Muscle of arm (tissue), 1 donor: ENCODE measurements at regions not wholly inside any gene's neighbourhood (a gene's known extent, or its start where the extent isn't known, plus 50 kb on each side); places are given as distances from the start of the nearest gene placed in this dataset.
A peak's percentile ranks its signal among the peaks of the same experiment; 100 is the strongest.
"Not testable (repeated sequence)": the region's sequence is repeated elsewhere in the genome, so short reads cannot be mapped to it uniquely, and the experiment has no call there.

Experiments
- DNase-seq: peaks from one replicate; pipeline ENCODE4 v3.0.0-alpha.2; 2013

DNA sequence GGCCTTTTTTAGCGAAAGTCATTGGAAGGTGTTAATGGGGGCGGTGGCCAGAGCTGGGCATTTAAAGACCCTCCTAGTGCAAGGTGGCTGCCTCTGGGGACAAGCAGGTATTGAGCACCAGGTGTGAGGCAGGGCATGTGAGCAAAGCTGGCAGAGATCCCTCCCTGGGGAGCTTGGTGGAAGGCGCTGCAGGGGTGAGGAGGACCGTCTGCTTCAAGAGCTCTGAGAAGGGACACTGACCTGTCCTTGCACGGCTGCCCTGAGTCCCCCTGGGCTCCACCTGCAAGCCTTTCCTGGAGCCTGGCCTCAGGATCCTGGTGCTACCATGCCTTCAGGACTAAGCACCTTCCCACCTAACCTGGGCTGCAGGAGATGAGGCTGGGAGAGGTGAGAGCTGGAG lies 127.0 kb upstream of the CIBAR2 start:
- no peak for DNase-seq

GRCh38 chr16:85239871-85240270 lies 127.6 kb upstream of the CIBAR2 start:
- no peak for DNase-seq

DNA sequence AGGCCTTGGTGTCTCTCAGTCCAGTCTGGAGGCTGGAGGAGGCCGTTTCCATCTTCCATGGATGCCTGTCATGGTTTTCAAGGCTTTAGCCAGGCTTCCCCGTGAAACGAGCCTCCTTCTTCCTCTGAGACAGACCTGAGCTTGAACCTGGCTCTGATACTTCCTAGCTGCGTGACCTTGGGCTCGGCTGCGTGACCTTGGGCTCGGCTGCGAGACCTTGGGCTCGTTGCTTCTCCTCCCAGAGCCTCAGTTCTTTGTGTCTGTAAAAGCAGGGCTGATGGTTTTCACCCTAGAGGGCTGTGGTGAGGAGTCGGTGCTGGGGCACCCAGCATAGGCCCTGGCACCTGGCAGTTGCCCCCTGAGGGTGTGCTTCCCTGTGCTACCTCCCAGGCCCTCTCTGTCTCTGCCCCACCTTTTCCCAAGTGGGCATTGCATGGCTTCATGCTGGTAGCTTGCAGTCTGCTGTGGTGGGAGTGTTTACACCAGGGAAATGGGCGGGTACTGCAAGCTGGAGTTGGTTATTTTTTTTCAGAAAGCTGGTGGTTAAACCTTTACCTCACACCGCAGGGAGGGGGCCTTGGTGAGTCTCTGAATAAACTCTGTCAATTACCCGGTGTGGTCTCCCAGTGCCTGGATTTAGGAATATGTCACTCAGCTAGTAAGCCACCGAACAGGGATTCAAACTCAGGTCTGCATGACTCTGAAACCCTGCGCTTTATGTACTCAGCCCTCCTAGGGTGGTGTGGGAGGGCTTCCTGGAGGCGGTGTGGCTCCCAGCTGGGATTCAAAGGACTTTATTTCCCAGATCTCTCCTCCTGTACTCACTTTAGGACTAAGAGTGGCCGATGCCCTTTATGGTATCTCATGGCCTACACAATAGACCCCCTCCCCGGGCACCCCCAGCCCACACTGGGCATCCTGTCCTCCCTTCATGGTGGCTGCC lies 129.0 kb upstream of the CIBAR2 start:
- no peak for DNase-seq

GRCh38 chr16:85242140-85242539 lies 129.9 kb upstream of the CIBAR2 start:
- DNase-seq = no peak

DNA sequence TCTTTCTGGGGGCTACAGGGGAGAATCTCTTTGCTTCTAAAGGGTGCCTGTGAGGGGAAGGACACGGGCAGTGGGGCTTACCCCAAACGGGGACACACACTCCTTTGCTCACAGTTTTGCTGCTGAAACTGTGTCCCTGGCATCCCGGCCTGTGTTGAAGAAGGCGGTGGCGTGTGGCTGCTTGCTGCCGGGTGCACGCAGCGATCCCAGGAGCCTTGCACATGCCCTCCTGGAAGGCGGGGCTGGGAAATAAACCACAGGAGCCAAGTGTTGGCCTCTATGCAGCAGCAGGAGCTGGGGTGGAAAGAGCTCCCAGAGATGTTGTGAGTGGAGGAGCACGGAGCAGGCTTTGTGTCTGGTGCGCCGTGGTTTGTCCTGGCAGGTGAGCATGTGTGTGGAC lies 131.0 kb upstream of the CIBAR2 start:
- no peak for DNase-seq

- DNase-seq = not testable (repeated sequence)
Measured at GRCh38 chr16:85244452-85244851, 132.2 kb upstream of the CIBAR2 start.

GRCh38 chr16:85245307-85246172 lies 133.3 kb upstream of the CIBAR2 start:
- DNase-seq = peak; percentile 81

GRCh38 chr16:85246473-85246872 lies 134.2 kb upstream of the CIBAR2 start:
- DNase-seq = no peak

- no peak for DNase-seq
Measured at GRCh38 chr16:85246973-85247372, 134.7 kb upstream of the CIBAR2 start.

- no peak for DNase-seq
Measured at GRCh38 chr16:85248342-85248741, 136.1 kb upstream of the CIBAR2 start.

DNA sequence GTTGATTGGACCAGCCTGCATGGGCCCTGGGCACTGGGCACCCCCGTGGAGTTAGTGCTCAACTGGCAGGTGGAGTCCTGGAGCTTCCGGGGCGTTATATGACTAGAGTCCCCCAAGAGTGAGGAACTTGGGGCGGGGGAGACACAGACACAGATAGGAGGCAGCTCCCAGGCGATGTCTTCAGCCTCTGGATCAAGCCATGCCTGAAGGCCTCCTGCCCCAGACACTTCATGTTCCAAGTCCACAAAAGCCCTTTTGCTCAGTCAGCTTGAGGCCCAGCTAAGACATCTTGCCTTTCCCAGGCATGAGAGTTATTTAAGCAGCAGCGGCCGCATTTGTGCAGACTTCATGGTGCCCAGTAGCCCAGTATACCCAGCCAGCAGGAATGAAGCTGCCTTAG lies 136.6 kb upstream of the CIBAR2 start:
- DNase-seq = no peak

DNA sequence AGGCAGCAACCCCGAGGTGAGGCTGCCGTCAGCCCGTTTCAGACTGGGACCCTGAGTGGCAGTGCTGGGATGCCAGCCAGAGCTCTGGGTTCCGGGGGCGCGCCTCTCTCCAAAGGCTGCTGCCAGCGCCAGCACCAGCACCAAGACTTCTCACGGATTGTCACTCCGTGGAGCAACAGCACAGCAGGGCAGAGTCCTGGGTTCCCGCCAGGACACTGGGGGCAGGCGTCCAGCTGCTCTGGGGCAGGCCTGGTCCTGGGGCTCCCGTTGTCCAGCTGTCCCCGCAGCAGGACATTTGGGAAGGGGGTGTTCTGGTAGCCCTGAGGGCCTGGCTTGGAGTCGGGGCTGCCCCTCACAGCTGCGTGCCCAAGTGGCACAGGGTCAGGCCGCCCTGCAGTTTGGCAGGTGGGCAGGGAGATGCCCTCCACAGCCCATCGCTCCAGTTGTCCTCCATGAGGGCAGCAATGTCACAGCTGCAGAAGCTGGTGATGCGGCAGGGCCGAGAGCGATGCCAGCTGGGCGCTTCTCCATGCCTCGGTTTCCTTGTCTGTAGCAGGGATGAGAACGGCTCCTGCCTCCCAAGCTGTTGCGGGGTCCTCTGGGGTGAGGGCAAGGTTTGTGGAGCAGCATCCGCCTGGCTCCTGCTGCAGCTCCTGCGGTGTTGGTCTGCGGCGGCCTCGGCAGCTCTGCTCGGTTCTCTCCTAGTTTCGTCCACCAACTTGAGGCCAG lies 137.3 kb upstream of the CIBAR2 start:
- no peak for DNase-seq

GRCh38 chr16:85250147-85250463 lies 137.8 kb upstream of the CIBAR2 start:
- no peak for DNase-seq

DNA sequence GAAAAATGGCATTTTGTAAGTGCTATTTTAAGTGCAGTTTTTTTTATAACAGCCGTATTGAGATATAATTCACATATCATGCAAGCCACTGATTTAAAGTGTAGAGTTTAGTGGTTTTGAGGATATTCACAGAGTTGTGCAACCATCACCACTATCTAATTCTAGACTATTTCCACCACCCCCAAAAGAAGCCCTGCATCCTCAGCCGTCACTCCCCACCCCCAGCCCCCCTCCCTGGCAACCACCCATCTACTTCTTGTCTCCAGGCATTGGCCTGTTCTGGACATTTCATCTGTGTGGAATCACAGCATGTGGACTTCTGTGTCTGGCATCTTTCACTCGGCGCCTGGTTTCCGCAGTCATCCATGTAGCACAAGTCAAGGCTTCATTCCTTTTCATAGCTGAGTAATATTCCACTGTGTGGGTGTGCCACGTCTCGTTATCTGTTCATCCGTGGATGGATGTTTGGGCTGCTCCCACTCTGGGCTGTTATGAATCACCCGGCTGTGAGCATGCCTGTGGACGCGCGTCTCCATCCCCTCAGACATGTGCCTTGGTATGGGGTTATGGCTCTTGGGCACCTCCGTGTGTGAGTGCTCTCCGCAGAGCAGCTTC lies 138.4 kb upstream of the CIBAR2 start:
- DNase-seq = no peak

GRCh38 chr16:85251225-85251760 lies 139.0 kb upstream of the CIBAR2 start:
- DNase-seq = no peak

- no peak for DNase-seq
Measured at GRCh38 chr16:85252014-85252413, 139.7 kb upstream of the CIBAR2 start.

- no peak for DNase-seq
Measured at GRCh38 chr16:85252461-85252860, 140.2 kb upstream of the CIBAR2 start.

- DNase-seq = peak; percentile 52
Measured at GRCh38 chr16:85253084-85253941, 141.0 kb upstream of the CIBAR2 start.

DNA sequence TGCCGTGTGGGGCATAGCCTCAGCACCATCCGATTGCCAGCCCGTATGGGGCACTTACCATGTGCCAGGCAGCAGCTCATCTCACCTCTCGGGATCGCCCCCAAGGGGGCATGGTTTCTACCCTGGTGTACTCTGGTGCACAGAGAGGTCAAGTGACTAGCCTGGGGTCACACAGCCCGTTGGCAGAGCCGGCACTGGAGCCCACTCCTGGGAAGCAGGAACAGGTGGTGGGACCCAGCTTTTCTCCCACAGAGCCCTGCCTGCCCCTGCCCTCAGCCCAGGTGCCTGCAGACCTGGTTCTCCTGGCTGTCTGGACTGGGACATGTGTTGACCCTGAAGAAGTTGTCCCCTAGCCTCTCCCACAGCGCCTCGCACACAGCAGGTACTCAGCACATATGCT lies 141.8 kb upstream of the CIBAR2 start:
- no peak for DNase-seq

DNA sequence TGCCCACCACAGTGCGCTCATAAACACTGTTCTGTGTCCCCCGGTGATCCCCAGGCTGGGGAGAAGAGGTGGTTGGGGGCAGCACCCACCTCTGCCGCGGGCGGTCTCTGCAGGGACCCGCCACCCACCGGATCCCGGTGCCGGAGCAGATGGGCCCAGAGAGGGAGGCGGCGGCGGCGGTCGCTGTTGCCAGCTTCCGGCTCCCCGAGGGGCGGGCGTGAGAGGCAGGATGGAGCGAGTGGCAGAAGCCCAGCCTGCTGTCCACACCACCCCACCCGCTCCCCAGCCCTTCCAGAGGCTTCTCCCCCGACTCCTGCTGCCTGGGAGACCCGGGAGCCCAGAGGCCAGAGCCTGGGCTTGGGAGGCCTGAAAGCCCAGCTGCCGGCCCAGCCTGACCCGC lies 142.6 kb upstream of the CIBAR2 start:
- no peak for DNase-seq

DNA sequence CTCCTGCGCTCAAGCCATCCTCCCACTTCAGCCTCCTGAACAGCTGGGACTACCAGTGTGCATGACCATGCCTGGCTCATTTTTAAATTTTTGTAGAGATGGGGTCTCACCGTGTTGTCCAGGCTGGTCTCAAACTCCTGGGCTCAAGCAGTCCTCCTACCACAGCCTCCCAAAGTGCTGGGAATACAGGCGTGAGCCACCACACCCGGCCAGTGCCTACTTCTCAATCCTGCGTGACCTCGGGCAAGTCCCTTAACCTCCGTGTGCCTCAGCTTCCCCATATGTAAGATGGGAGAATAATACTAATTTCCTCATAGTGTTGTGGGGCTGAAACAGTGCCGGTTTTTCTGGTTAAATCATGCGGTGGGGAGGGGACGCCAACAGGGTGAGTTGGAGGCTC lies 143.5 kb upstream of the CIBAR2 start:
- no peak for DNase-seq
